ENCODE measurements at regions not wholly inside any gene's neighbourhood (a gene's known extent, or its start where the extent isn't known, plus 50 kb on each side); places are given as distances from the start of the nearest gene placed in this dataset.

GRCh38 chr7:4437916-4438315, 244.2 kb upstream of the FOXK1 start (continued):
- TF ChIP-seq MXI1 (conservative IDR thresholded peaks at IDR 0.05; ENCODE audit: poor library complexity, severe bottlenecking) (no peak), POLR2AphosphoS5 (IDR thresholded peaks at IDR 0.05) (no peak), SMC3 (conservative IDR thresholded peaks at IDR 0.05; ENCODE audit: poor library complexity) (no peak), TAF1 (IDR thresholded peaks at IDR 0.05; ENCODE audit: low read depth) (no peak), EP300 (conservative IDR thresholded peaks at IDR 0.05; ENCODE audit: poor library complexity, severe bottlenecking) (no peak)

GRCh38 chr7:4438723-4439245, 243.3 kb upstream of the FOXK1 start:
- H3K79me2 ChIP-seq (replicated peaks; ENCODE audit: insufficient read depth, low read length): no peaks in the 10 kb centered on the region
- no peaks in the 10 kb centered on the region for H3K9me2 ChIP-seq (ENCODE audit: insufficient read depth, low read length)
- H3K9me3 ChIP-seq (ENCODE audit: low read length): no peaks in the 10 kb centered on the region
- H3F3A ChIP-seq (ENCODE audit: insufficient read depth, low read length, poor library complexity, severe bottlenecking): no peaks in the 10 kb centered on the region
- no peak overlapping the region for H3K4me3 ChIP-seq (ENCODE audit: low read length)
- no peak overlapping the region for H3K9ac ChIP-seq (ENCODE audit: low read length)
- no peak overlapping the region for H2AFZ ChIP-seq (ENCODE audit: low read depth, low read length)
- no peaks in the 10 kb centered on the region for H3K27me3 ChIP-seq (ENCODE audit: insufficient read depth, low read depth, low read length)
- no peaks in the 10 kb centered on the region for H4K20me1 ChIP-seq (ENCODE audit: insufficient read depth)
- no peak overlapping the region for H3K4me2 ChIP-seq (ENCODE audit: low read length)
- H3K36me3 ChIP-seq (ENCODE audit: insufficient read depth, low read length): no peaks in the 10 kb centered on the region
- no peak for TF ChIP-seq CTCF (IDR thresholded peaks at IDR 0.05; ENCODE audit: poor library complexity, severe bottlenecking)
- TF ChIP-seq MXI1 (conservative IDR thresholded peaks at IDR 0.05; ENCODE audit: poor library complexity, severe bottlenecking): no peak
- no peak for TF ChIP-seq SMC3 (conservative IDR thresholded peaks at IDR 0.05; ENCODE audit: poor library complexity)
- no peak for TF ChIP-seq RAD21 (conservative IDR thresholded peaks at IDR 0.05)
- TF ChIP-seq REST (IDR thresholded peaks at IDR 0.05; ENCODE audit: borderline replicate concordance): no peak
- no peak for TF ChIP-seq TAF1 (IDR thresholded peaks at IDR 0.05; ENCODE audit: low read depth)
- TF ChIP-seq POLR2AphosphoS5 (IDR thresholded peaks at IDR 0.05): no peak
- TF ChIP-seq EP300 (conservative IDR thresholded peaks at IDR 0.05; ENCODE audit: poor library complexity, severe bottlenecking): no peak
- H3K27ac ChIP-seq (ENCODE audit: low read length): no peak overlapping the region

GRCh38 chr7:4439444-4439843, 242.7 kb upstream of the FOXK1 start:
- Histone ChIP-seq H3K4me2 (ENCODE audit: low read length) (no peak overlapping the region), H2AFZ (ENCODE audit: low read depth, low read length) (no peak overlapping the region), H3K9ac (ENCODE audit: low read length) (no peak overlapping the region), H3K27me3 (ENCODE audit: insufficient read depth, low read depth, low read length) (no peaks in the 10 kb centered on the region), H3K9me3 (ENCODE audit: low read length) (no peaks in the 10 kb centered on the region), H3K27ac (ENCODE audit: low read length) (no peak overlapping the region), H3K79me2 (replicated peaks; ENCODE audit: insufficient read depth, low read length) (no peaks in the 10 kb centered on the region), H4K20me1 (ENCODE audit: insufficient read depth) (no peaks in the 10 kb centered on the region), H3K36me3 (ENCODE audit: insufficient read depth, low read length) (no peaks in the 10 kb centered on the region), H3K9me2 (ENCODE audit: insufficient read depth, low read length) (no peaks in the 10 kb centered on the region), H3K4me3 (ENCODE audit: low read length) (no peak overlapping the region), H3F3A (ENCODE audit: insufficient read depth, low read length, poor library complexity, severe bottlenecking) (no peaks in the 10 kb centered on the region)
- no peak for TF ChIP-seq TAF1 (IDR thresholded peaks at IDR 0.05; ENCODE audit: low read depth)
- no peak for TF ChIP-seq MXI1 (conservative IDR thresholded peaks at IDR 0.05; ENCODE audit: poor library complexity, severe bottlenecking)
- TF ChIP-seq CTCF (IDR thresholded peaks at IDR 0.05; ENCODE audit: poor library complexity, severe bottlenecking): no peak
- no peak for TF ChIP-seq POLR2AphosphoS5 (IDR thresholded peaks at IDR 0.05)

All from neural cell (in vitro differentiated cells).